ENCODE measurements at regions not wholly inside any gene's neighbourhood (a gene's known extent, or its start where the extent isn't known, plus 50 kb on each side); places are given as distances from the start of the nearest gene placed in this dataset.

DNA sequence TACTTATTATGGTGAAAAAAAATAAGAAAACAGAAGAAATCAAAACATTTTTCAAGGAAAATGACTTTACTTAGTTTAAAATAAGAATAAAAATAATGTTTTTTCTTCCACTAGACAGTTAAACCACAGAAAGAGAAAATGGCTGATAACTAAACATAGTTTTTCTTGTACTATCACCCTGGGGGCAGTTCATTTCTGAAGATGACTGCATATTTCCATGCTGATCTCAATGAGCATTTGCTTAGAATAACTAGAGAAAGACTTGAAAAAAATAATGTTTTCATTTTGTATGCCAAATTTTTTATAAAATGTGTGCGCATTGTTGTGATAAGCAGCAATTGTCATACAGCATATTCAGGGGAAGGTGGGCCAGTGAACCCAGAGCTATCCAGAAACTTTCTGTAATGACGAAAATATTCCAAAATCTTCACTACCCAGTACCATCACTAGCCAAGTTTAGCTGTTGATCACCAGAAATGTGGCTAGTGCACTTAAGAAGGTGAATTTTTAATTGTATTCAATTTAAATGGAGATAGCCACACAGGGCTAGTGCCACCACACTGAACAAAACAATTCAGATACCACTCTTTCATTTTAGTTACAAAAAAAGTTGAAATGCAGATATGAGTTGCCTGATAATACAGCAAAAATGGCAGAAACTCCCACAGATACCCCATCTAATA is 513.4 kb upstream of the NETO1 start:
- POLR2A ChIA-PET: no interaction called here
- H3K4me2 ChIP-seq (ENCODE audit: control insufficient read depth, insufficient read depth): no peak overlapping the region

More for the DNA sequence above, 513.4 kb upstream of the NETO1 start:
- WGBS (ENCODE audit: insufficient coverage, insufficient replicate concordance, low lambda C conversion rate, missing lambda C conversion rate): 17% methylated on average over 2 of the region's 2 CpGs
- Histone ChIP-seq H3K27me3 (replicated peaks in 1 of 2; ENCODE audit: control insufficient read depth in 2 of 2, insufficient read depth in 2 of 2, low read length in 1 of 2) (no peaks in the 10 kb centered on the region), H3K79me2 (ENCODE audit: control insufficient read depth, insufficient read depth, low read length) (no peaks in the 10 kb centered on the region), H3K36me3 (ENCODE audit: control insufficient read depth in 2 of 2, insufficient read depth in 2 of 2, low read length in 1 of 2) (no peaks in the 10 kb centered on the region), H3K27ac (ENCODE audit: control insufficient read depth, insufficient read depth) (no peak overlapping the region), H4K20me1 (ENCODE audit: control insufficient read depth, insufficient read depth) (no peaks in the 10 kb centered on the region), H3K4me1 (ENCODE audit: control insufficient read depth, insufficient read depth, low read length) (no peaks in the 10 kb centered on the region), H3K9me3 (replicated peaks; ENCODE audit: control insufficient read depth, insufficient read depth, low read length) (no peaks in the 10 kb centered on the region), H3K4me3 (no peak overlapping the region), H3K9ac (ENCODE audit: control insufficient read depth, insufficient read depth, low read length) (no peak overlapping the region), H2AFZ (ENCODE audit: control insufficient read depth, low read depth, low read length) (no peak overlapping the region)
- in situ Hi-C loops (cut with MboI) (no loop called here), intact Hi-C loops (cut with micrococcal nuclease; ENCODE audit: unreplicated experiment) (no loop called here)
- ChIA-PET SMC1A (ENCODE audit: uncharacterized antibody, unreplicated experiment) (no interaction called here), CTCF (no interaction called here), RAD21 (ENCODE audit: unreplicated experiment) (no interaction called here)
- no peak for FAIRE-seq
- BruUV-seq (replicated peaks): no TSS peak
- TF ChIP-seq ZNF687 (IDR thresholded peaks at IDR 0.05) (no peak), ZNF24 (IDR thresholded peaks at IDR 0.05) (no peak), IRF4 (IDR thresholded peaks at IDR 0.05; ENCODE audit: low read depth, low read length) (no peak), ZBTB40 (IDR thresholded peaks at IDR 0.05; ENCODE audit: borderline replicate concordance) (no peak), NFYB (IDR thresholded peaks at IDR 0.05; ENCODE audit: insufficient read depth, low read depth, low read length) (no peak), MTA3 (IDR thresholded peaks at IDR 0.05; ENCODE audit: borderline replicate concordance, low read length) (no peak), MLLT1 (IDR thresholded peaks at IDR 0.05) (no peak), MEF2A (IDR thresholded peaks at IDR 0.05; ENCODE audit: insufficient read depth, low read depth, low read length) (no peak), NR2F1 (conservative IDR thresholded peaks at IDR 0.05) (no peak)
- TF ChIP-seq, protein P1, sequence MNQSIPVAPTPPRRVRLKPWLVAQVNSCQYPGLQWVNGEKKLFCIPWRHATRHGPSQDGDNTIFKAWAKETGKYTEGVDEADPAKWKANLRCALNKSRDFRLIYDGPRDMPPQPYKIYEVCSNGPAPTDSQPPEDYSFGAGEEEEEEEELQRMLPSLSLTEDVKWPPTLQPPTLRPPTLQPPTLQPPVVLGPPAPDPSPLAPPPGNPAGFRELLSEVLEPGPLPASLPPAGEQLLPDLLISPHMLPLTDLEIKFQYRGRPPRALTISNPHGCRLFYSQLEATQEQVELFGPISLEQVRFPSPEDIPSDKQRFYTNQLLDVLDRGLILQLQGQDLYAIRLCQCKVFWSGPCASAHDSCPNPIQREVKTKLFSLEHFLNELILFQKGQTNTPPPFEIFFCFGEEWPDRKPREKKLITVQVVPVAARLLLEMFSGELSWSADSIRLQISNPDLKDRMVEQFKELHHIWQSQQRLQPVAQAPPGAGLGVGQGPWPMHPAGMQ (IDR thresholded peaks at IDR 0.05; ENCODE audit: borderline replicate concordance): no peak
- DNase-seq (ENCODE audit: low read depth, low spot score): no peak
- ATAC-seq: no peak
